HUDEP-2 (cell line): ENCODE measurements at regions not wholly inside any gene's neighbourhood (a gene's known extent, or its start where the extent isn't known, plus 50 kb on each side); places are given as distances from the start of the nearest gene placed in this dataset.
"Not testable (repeated sequence)": the region's sequence is repeated elsewhere in the genome, so short reads cannot be mapped to it uniquely, and the experiment has no call there.

Experiments used
- DNase-seq, 76 experiments: peaks; one replicate each; lab custom pipeline; 2025; ENCODE audit not compliant: unreplicated experiment in 76 of 76; lab: John Stamatoyannopoulos, UW

DNA sequence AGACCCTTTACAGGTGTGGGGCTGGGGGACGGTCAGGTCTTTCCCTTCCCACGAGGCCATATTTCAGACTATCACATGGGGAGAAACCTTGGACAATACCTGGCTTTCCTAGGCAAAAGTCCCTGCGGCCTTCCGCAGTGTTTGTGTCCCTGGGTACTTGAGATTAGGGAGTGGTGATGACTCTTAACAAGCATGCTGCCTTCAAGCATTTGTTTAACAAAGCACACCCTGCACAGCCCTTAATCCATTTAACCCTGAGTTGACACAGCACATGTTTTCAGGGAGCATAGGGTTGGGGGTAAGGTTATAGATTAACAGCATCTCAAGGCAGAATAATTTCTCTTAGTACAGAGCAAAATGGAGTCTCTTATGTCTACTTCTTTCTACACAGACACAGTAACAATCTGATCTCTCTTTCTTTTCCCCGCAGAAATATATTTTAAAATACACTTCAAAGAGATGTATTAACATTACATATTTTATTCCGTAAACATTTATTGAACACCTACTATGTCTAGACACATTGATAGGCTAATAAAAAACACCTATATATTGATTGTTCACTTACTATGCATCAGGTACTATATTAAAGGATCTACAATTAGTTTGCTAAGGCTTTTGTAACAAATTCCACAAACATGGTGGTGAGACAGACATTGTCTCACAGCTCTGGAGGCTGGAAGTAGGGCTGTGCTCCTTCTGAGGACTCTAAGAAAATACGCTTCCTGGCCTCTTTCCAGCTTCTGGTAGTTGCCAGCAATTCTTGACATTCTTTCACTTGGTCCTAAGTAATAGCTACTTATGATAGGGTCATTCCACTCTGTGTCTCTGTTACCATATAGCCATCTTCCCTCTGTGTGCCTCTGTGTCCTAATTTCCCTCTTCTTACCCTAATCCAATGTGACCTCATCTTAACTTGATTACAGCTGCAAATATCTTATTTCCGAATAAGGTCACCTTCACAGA, 118.4 kb downstream of the SPP2 start:
- DNase-seq: not testable (repeated sequence)

DNA sequence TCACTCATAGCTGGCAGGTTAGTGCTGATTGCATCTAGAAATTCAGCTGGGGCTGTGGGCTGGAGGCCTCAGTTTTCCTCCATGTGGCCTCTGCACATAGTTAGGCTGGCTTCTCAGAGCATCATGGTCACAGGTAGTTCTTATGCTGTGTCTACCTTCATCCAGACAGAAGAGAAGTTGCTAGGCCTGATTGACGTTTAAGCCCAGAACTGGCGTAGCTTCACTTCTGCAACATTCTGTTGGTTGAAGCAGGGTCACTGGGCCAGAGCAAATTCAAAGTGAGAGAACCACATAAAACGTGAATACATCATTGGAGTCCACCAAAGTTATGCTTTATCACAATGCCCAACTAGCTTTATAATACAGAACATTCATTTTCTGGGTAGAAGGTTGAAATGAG, 116.0 kb downstream of the SPP2 start:
- no peak for DNase-seq

DNA sequence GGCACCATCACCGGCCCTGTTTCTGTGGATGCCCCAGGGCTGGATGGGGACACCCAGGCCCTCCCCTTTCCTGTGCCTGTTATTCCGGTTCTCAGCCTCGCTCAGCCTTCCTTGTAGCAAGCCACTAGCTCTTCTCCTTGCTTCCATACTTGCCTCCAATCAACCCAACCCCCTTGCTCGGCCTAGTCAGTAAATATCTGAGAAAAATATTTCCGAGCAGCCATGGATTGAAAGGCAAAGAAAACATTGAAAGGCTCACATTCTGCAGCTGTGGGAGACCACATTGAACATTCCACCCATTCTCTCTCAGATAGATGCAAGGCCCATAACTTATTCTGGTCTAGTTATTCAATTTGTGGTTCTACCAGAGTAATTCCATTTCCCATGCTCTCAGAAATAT, 114.9 kb downstream of the SPP2 start:
- no peak for DNase-seq

- DNase-seq: no peak
Observed at GRCh38 chr2:234164493-234165413, 114.3 kb downstream of the SPP2 start.

- no peak for DNase-seq
Observed at GRCh38 chr2:234163510-234164045, 113.1 kb downstream of the SPP2 start.

DNA sequence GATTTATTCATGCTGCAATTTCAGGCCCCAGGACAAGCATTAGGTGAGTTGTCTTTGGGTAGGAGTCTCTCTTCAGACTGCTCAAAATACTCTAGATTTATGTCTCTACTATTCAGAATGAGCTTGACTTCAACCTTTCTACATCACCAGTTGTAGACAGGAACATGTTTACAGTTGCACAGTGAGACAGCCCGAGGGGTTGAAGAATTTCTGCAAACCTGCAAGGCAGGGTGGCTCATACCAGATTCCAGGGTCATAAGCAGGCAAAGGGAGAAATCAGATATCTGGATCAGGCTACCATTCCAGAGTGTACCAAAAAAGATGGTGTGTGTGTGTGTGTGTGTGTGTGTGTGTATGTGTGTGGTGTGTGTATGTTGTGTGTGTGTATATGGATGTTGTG, 112.4 kb downstream of the SPP2 start:
- DNase-seq: no peak

DNA sequence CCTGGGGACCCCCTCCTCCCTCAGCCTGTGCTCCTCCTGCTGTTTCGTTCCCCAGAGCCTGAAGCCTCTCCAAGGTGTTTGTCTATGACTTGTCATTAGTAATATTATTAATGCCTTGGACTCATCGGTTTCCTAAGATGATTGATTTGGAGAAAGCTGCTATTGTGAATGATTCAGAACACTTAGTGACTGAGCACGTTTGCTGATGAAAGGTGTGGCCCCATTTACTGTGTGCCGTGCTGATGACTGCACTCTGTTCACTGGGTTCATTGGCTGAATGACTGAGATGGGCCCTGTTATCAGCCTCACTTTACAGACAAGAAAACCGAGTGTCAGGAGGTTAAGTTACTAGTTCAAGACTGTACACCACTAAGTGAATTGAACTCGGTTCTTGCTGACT, 111.4 kb downstream of the SPP2 start:
- DNase-seq: no peak

DNA sequence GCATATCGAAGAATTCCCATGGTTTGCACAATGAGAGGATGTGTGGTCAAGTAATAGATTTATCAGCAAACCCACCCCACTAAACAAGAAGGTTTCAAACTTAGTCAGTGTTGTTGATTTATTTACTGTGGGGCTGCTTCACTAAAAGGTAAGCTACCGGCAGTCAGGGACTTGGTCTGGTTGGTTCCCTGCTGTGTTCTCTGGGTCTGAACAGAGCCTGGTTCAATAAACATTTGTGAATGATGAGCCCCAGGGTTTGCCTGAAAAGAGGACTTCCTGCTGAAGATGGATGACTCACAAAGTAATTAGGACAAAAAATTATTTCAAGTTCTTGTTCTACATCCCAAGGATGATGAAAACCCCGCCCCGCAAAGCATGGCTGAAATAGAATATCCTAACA, 108.3 kb downstream of the SPP2 start:
- no peak for DNase-seq

- DNase-seq: no peak
Observed at GRCh38 chr2:234157817-234158588, 107.5 kb downstream of the SPP2 start.

GRCh38 chr2:234156326-234156725, 105.8 kb downstream of the SPP2 start:
- DNase-seq: no peak

DNA sequence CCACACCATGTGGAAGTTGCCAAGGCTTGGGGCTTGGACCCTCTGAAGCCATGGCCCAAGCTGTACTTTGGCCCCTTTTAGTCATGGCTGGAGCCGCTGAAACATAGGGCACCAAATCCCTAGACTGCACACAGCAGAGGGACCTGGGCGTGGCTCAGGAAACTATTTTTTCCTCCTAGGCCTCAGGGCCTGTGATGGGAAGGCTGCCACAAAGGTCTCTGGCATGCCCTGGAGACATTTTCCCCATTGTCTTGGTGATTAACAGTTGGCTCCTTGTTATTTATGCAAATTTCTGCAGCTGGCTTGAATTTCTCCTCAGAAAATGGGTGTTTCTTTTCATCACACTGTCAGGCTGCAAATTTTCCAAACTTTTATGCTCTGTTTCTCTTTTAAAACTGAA, 102.3 kb downstream of the SPP2 start:
- not testable (repeated sequence) for DNase-seq

- no peak for DNase-seq
Observed at GRCh38 chr2:234147335-234147861, 96.9 kb downstream of the SPP2 start.

- DNase-seq: no peak
Observed at GRCh38 chr2:234146087-234146826, 95.8 kb downstream of the SPP2 start.

- DNase-seq: no peak
Observed at GRCh38 chr2:234145511-234145910, 95.0 kb downstream of the SPP2 start.

DNA sequence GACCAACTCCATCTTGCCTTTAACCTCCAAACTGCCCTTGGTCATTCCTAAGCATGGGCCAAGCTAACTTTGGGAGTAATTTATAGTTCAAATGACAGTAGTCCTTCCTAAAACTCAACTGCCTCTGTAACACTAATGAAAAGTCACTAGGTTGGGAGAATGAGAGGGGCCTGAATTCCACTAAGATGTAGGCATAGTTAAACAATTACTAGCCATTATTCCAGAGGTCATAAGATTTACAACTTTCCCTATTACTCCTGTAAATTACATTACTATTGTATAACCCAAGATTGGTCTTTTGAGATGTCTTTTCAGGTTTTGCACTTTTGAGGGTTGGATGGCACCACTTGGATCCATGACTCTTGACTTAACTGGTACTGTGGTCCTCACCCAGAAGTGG, 94.6 kb downstream of the SPP2 start:
- DNase-seq: no peak

GRCh38 chr2:234143896-234144295, 93.4 kb downstream of the SPP2 start:
- no peak for DNase-seq

GRCh38 chr2:234142530-234142929, 92.0 kb downstream of the SPP2 start:
- DNase-seq: no peak

DNA sequence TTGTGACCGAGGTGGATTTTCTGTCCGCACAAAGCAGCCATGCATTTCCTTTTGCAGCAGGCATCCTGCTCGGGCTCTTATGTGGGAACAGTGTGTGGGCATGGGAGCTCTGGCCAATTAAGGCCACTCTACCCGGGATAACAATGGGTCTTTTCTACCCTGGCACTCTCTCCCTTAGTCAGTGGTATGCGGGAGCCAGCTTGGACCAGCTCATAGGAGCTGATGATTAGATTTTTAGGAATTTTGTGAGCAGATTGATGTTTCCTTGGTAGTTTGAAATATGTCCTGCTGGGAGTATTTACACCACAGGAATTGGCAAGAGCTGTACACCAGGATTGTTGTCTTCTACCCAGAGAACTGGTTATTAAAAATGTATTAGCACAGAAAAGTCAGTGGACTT, 89.3 kb downstream of the SPP2 start:
- DNase-seq: no peak

DNA sequence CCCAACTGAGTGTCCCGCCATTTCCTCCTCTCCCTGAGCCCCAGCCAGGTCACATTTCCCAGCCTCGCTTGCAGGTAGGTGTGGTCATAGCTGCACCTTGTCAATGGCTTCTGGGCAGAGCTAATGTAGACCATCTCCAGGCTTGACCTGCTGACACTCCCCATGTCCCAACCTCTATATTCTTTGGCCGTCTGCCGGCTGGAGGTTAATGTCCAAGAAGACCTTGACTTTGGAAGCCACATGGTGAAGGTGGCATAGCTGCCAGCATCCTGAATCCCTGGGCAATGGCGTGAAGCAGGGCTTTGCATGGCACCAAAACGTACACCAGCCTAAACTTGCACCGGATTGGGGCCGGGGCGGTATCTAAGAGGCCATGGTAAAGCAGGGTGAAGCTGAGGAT, 88.3 kb downstream of the SPP2 start:
- DNase-seq: no peak
